ENCODE measurements at regions not wholly inside any gene's neighbourhood (a gene's known extent, or its start where the extent isn't known, plus 50 kb on each side); places are given as distances from the start of the nearest gene placed in this dataset.

- Histone ChIP-seq H3K27ac (no peak overlapping the region), H3K27me3 (no peaks in the 10 kb centered on the region), H3K36me3 (ENCODE audit: low read depth, missing control alignments) (no peaks in the 10 kb centered on the region), H3K4me1 (no peaks in the 10 kb centered on the region), H3K9me3 (no peaks in the 10 kb centered on the region), H3K4me3 (no peak overlapping the region)
- DNase-seq: no peak
- TF ChIP-seq, protein P1, sequence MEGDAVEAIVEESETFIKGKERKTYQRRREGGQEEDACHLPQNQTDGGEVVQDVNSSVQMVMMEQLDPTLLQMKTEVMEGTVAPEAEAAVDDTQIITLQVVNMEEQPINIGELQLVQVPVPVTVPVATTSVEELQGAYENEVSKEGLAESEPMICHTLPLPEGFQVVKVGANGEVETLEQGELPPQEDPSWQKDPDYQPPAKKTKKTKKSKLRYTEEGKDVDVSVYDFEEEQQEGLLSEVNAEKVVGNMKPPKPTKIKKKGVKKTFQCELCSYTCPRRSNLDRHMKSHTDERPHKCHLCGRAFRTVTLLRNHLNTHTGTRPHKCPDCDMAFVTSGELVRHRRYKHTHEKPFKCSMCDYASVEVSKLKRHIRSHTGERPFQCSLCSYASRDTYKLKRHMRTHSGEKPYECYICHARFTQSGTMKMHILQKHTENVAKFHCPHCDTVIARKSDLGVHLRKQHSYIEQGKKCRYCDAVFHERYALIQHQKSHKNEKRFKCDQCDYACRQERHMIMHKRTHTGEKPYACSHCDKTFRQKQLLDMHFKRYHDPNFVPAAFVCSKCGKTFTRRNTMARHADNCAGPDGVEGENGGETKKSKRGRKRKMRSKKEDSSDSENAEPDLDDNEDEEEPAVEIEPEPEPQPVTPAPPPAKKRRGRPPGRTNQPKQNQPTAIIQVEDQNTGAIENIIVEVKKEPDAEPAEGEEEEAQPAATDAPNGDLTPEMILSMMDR (IDR thresholded peaks at IDR 0.05): no peak
- intact Hi-C loops (cut with DNase I; ENCODE audit: low total_unique reads): no loop called here
- 68 to 78% methylated on average over 3 of the region's 3 CpGs for WGBS, 2 donors
These were observed 331.7 kb upstream of the ADGRL3 start for GRCh38 chr4:60868232-60868960.

- Histone ChIP-seq H3K4me1 (no peaks in the 10 kb centered on the region), H3K36me3 (ENCODE audit: low read depth, missing control alignments) (no peaks in the 10 kb centered on the region), H3K9me3 (no peaks in the 10 kb centered on the region), H3K4me3 (no peak overlapping the region), H3K27me3 (no peaks in the 10 kb centered on the region), H3K27ac (no peak overlapping the region)
- intact Hi-C loops (cut with DNase I; ENCODE audit: low total_unique reads): no loop called here
- 86 to 88% methylated on average over 1 of the region's 1 CpG for WGBS, 2 donors
- TF ChIP-seq POLR2A (IDR thresholded peaks at IDR 0.05): no peak
- TF ChIP-seq, protein P1 (IDR thresholded peaks at IDR 0.05): no peak
- no peak for DNase-seq
These were observed 320.9 kb upstream of the ADGRL3 start for GRCh38 chr4:60879135-60879701.

DNA sequence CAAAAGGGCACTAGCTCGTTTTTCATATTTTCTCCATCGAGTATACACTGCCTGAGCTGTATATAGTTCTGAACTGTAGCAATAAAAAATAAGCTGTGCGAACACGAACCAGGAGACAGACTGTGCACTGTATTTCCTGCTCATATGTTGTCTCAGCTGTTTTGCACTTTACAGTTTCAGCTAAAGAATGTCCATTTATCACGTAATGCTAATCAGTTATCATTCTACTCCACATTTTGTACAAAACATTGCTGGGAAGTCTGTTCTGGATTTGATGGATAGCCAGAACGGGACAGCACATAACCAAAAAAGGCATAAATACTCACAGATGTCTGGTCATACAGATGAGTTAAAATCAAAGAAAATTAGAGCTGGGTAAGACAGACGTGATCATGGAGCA lies 315.5 kb upstream of the ADGRL3 start:
- intact Hi-C loops (cut with DNase I; ENCODE audit: low total_unique reads): no loop called here
- Histone ChIP-seq H3K4me3 (no peak overlapping the region), H3K27ac (no peak overlapping the region), H3K36me3 (ENCODE audit: low read depth, missing control alignments) (no peaks in the 10 kb centered on the region), H3K27me3 (no peaks in the 10 kb centered on the region), H3K9me3 (no peaks in the 10 kb centered on the region), H3K4me1 (no peaks in the 10 kb centered on the region)
- TF ChIP-seq, protein P1 (IDR thresholded peaks at IDR 0.05): no peak
- no peak for TF ChIP-seq POLR2A (IDR thresholded peaks at IDR 0.05)
- no peak for DNase-seq
- 14 to 25% methylated on average over 7 of the region's 7 CpGs for WGBS, 2 donors

- TF ChIP-seq POLR2A (IDR thresholded peaks at IDR 0.05): no peak
- TF ChIP-seq, protein P1 (IDR thresholded peaks at IDR 0.05): no peak
- Histone ChIP-seq H3K27ac (no peak overlapping the region), H3K36me3 (ENCODE audit: low read depth, missing control alignments) (no peaks in the 10 kb centered on the region), H3K9me3 (no peaks in the 10 kb centered on the region), H3K4me1 (no peaks in the 10 kb centered on the region), H3K27me3 (no peaks in the 10 kb centered on the region), H3K4me3 (no peak overlapping the region)
- intact Hi-C loops (cut with DNase I; ENCODE audit: low total_unique reads): no loop called here
- DNase-seq: no peak
- 28 to 35% methylated on average over 2 of the region's 2 CpGs for WGBS, 2 donors
These were observed 315.1 kb upstream of the ADGRL3 start for GRCh38 chr4:60885011-60885410.

DNA sequence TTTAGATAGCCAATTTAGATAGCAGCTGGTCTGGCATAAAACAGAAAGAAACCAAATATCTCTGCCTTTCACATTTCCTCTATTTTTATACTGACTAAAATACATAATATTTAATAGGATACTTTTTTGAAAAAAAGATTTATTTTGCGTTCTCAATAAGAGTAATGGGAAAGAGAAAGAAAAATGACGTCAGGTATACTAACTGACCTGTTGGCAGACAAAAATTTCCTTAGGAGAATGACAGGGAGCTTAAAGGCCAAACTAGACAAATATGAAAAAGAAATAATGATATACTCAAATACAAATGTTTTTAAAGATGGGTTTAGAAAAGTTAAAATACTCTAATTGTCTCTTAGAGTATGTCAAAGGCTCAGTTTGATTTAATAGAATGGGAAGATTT lies 309.4 kb upstream of the ADGRL3 start:
- DNase-seq: no peak
- H3K27me3 ChIP-seq: no peaks in the 10 kb centered on the region
- no peaks in the 10 kb centered on the region for H3K36me3 ChIP-seq (ENCODE audit: low read depth, missing control alignments)
- H3K4me1 ChIP-seq: no peaks in the 10 kb centered on the region
- TF ChIP-seq, protein P1 (IDR thresholded peaks at IDR 0.05): no peak
- no peak for TF ChIP-seq POLR2A (IDR thresholded peaks at IDR 0.05)
- WGBS, 2 donors: 86 to 88% methylated on average over 2 of the region's 2 CpGs
- intact Hi-C loops (cut with DNase I; ENCODE audit: low total_unique reads): no loop called here
- no peak overlapping the region for H3K4me3 ChIP-seq
- H3K9me3 ChIP-seq: no peaks in the 10 kb centered on the region
- no peak overlapping the region for H3K27ac ChIP-seq

Data from testis (tissue), 2 donors.